Thyroid gland (tissue), 4 donors: ENCODE measurements at regions not wholly inside any gene's neighbourhood (a gene's known extent, or its start where the extent isn't known, plus 50 kb on each side); places are given as distances from the start of the nearest gene placed in this dataset.

Experiments used
- CTCF ChIP-seq, 6 experiments: fragments of 200-600 bp in 3 of 6; fragments of 450-650 bp in 3 of 6; sonication (generic) in 3 of 6; IDR thresholded peaks; one replicate each; pipeline ENCODE4 v1.5.1; 2016 to 2019; ENCODE audit warnings: antibody characterized with exemption in 6 of 6, mild to moderate bottlenecking in 2 of 6, inconsistent platforms in 1 of 6, moderate library complexity in 1 of 6
- POLR2A ChIP-seq, 2 donors: fragments of 450-650 bp; IDR thresholded peaks; one replicate each; pipeline ENCODE4 v1.6.1; 2017; ENCODE audit warnings: antibody characterized with exemption in 2 of 2, mild to moderate bottlenecking in 2 of 2, moderate library complexity in 1 of 2

GRCh38 chr15:25931851-25932250, 68.7 kb upstream of the ATP10A start:
- no peak for TF ChIP-seq CTCF (IDR thresholded peaks at IDR 0.05)
- TF ChIP-seq POLR2A (IDR thresholded peaks at IDR 0.05) = no peak
